K562 (cell line): ENCODE measurements at regions not wholly inside any gene's neighbourhood (a gene's known extent, or its start where the extent isn't known, plus 50 kb on each side); places are given as distances from the start of the nearest gene placed in this dataset.

ENCODE experiments used
- ATAC-seq: fragments of 200-7000 bp; cut with Tn5 transposase; 3 replicates; pipeline ENCODE4 v1.9.1; 2020; ENCODE audit warnings: moderate library complexity
- BruUV-seq: library from RNA; stranded (reverse); fragments of 400-500 nt; replicated peaks from 2 replicates; lab custom pipeline; 2021; lab: Mats Ljungman, UMichigan
- CTCF ChIA-PET: fragments of 300-600 bp; formaldehyde crosslinking; extraction: SDS; loops from one replicate; lab custom pipeline; 2021; ENCODE audit warnings: low intra/inter-chr PET ratio; lab: Yijun Ruan, JAX
- POLR2A ChIA-PET: fragments of 300-600, 350-650 bp; sonication (Branson Sonifier 250); formaldehyde crosslinking; extraction: SDS; loops from one replicate; lab custom pipeline; 2021; ENCODE audit warnings: antibody characterized with exemption, inconsistent platforms; lab: Yijun Ruan, JAX
- DNase-seq, 4 experiments: peaks; one replicate each; pipeline versions ENCODE4 v3.0.0 to v3.0.0-alpha.2; 2011 to 2018; ENCODE audit warnings: low spot score in 3 of 4, mixed read lengths in 3 of 4; ENCODE audit errors: extremely low read depth in 1 of 4
- FAIRE-seq: peaks from 2 replicates; lab custom pipeline; 2011; peaks lifted over from hg19 to GRCh38; lab: Jason Lieb, UNC
- H2AFZ ChIP-seq: 2 replicates; pipeline ENCODE4 v1.6.0; 2011; ENCODE audit warnings: low read depth, low read length, control low read depth, inconsistent platforms
- H3K27ac ChIP-seq: fragments of 200-600 bp; 3 replicates; pipeline ENCODE4 v1.8.0; 2011; ENCODE audit warnings: low read depth, mild to moderate bottlenecking, control low read depth, inconsistent platforms, low read length, moderate library complexity, mixed read lengths; ENCODE audit errors: extremely low read depth
- H3K27me3 ChIP-seq, 2 experiments: fragments of 300-600 bp in 1 of 2; 2 replicates in 1 of 2; 3 replicates in 1 of 2; pipeline versions ENCODE4 v1.6.0 to v1.8.0; 2011; ENCODE audit warnings: inconsistent platforms in 2 of 2, low read length in 2 of 2, mild to moderate bottlenecking in 1 of 2, mixed read lengths in 1 of 2, moderate library complexity in 1 of 2; ENCODE audit not compliant: control insufficient read depth in 2 of 2, insufficient read depth in 2 of 2
- H3K36me3 ChIP-seq: fragments of 300-600 bp; 3 replicates; pipeline ENCODE4 v1.8.0; 2011; ENCODE audit warnings: mild to moderate bottlenecking, low read length, inconsistent platforms; ENCODE audit not compliant: control insufficient read depth, insufficient read depth
- H3K4me1 ChIP-seq, 2 experiments: fragments of 200-600 bp in 1 of 2; replicated peaks in 1 of 2; 2 replicates in 1 of 2; 3 replicates in 1 of 2; pipeline versions ENCODE4 v1.5.1 to v1.8.0; 2011; ENCODE audit warnings: inconsistent platforms in 2 of 2, low read length in 2 of 2, mild to moderate bottlenecking in 1 of 2, mixed read lengths in 1 of 2, moderate library complexity in 1 of 2; ENCODE audit not compliant: control insufficient read depth in 2 of 2, insufficient read depth in 2 of 2
- H3K4me2 ChIP-seq: 2 replicates; pipeline ENCODE4 v1.6.1; 2011; ENCODE audit warnings: low read length, control low read depth, inconsistent platforms, mixed read lengths; ENCODE audit not compliant: insufficient read depth
- H3K4me3 ChIP-seq: fragments of 200-600 bp; sonication (generic), shearing (Covaris generic); 2 replicates; pipeline ENCODE4 v1.5.1; 2016; ENCODE audit warnings: control low read depth, inconsistent platforms
- H3K79me2 ChIP-seq: fragments of 200-600 bp; 3 replicates; pipeline ENCODE4 v1.8.0; 2011; ENCODE audit warnings: low read length, inconsistent platforms; ENCODE audit not compliant: control insufficient read depth, insufficient read depth
- H3K9ac ChIP-seq, 2 experiments: 2 replicates each; pipeline versions ENCODE4 v1.6.0 to v1.6.1; 2011; ENCODE audit warnings: low read depth in 2 of 2, low read length in 2 of 2, control low read depth in 1 of 2, inconsistent platforms in 1 of 2, mild to moderate bottlenecking in 1 of 2, mixed read lengths in 1 of 2; ENCODE audit not compliant: insufficient read depth in 1 of 2
- H3K9me1 ChIP-seq: one replicate; pipeline ENCODE4 v1.6.0; 2011; ENCODE audit warnings: inconsistent platforms, mild to moderate bottlenecking, low read length, moderate library complexity; ENCODE audit not compliant: control insufficient read depth, insufficient read depth
- H3K9me3 ChIP-seq: replicated peaks from 2 replicates; pipeline ENCODE4 v1.5.1; 2011; ENCODE audit warnings: low read depth, low read length, inconsistent platforms; ENCODE audit not compliant: control insufficient read depth, insufficient read depth
- H4K20me1 ChIP-seq: replicated peaks from 2 replicates; pipeline ENCODE4 v1.6.1; 2011; ENCODE audit warnings: low read length, inconsistent platforms, mixed read lengths; ENCODE audit not compliant: control insufficient read depth, insufficient read depth
- ARNT ChIP-seq, 2 experiments: fragments of 450-650 bp; IDR thresholded peaks; 2 replicates each; pipeline ENCODE4 v1.6.1; 2016; ENCODE audit warnings: mild to moderate bottlenecking in 1 of 2
- CREB3 ChIP-seq: fragments of 450-650 bp; conservative IDR thresholded peaks from 2 replicates; pipeline ENCODE4 v1.6.1; 2016; ENCODE audit warnings: missing genetic modification characterization, low read depth, mild to moderate bottlenecking, missing compliant biosample characterization, moderate library complexity
- EGR1 ChIP-seq: fragments of 450-650 bp; conservative IDR thresholded peaks from 2 replicates; pipeline ENCODE4 v1.6.1; 2017; ENCODE audit warnings: mild to moderate bottlenecking
- FOXJ3 ChIP-seq: sonication (generic); formaldehyde crosslinking; IDR thresholded peaks from 2 replicates; pipeline ENCODE4 v1.4.0; 2020; ENCODE audit warnings: mild to moderate bottlenecking, missing genetic modification reagents
- HNRNPUL1 ChIP-seq: fragments of 200-400 bp; formaldehyde crosslinking; IDR thresholded peaks from 2 replicates; pipeline ENCODE4 v1.6.1; 2017; ENCODE audit warnings: low read length
- PHF20 ChIP-seq: fragments of 450-650 bp; IDR thresholded peaks from 2 replicates; pipeline ENCODE4 v1.6.1; 2018; ENCODE audit not compliant: partially characterized antibody
- POLR3G ChIP-seq: IDR thresholded peaks from 2 replicates; pipeline ENCODE4 v1.6.1; 2011; ENCODE audit not compliant: insufficient read length, insufficient replicate concordance; ENCODE audit errors: extremely low read depth
- RCOR1 ChIP-seq, 2 experiments: IDR thresholded peaks; 2 replicates each; pipeline ENCODE4 v1.6.1; 2012; ENCODE audit warnings: low read depth in 2 of 2, low read length in 2 of 2, borderline replicate concordance in 1 of 2, improper control_type of control experiment in 1 of 2
- STAT6 ChIP-seq: sonication (generic); formaldehyde crosslinking; IDR thresholded peaks from 2 replicates; pipeline ENCODE4 v1.8.1; 2023; ENCODE audit warnings: mild to moderate bottlenecking, missing genetic modification reagents
- TAF1 ChIP-seq: IDR thresholded peaks from 2 replicates; pipeline ENCODE4 v1.6.1; 2011; ENCODE audit warnings: mild to moderate bottlenecking, low read length, moderate library complexity; ENCODE audit not compliant: insufficient read depth, control insufficient read depth, severe bottlenecking; ENCODE audit errors: extremely low read depth
- YY1 ChIP-seq, 3 experiments: IDR thresholded peaks; 2 replicates each; pipeline ENCODE4 v1.6.1; 2011; ENCODE audit warnings: low read length in 2 of 3, mild to moderate bottlenecking in 2 of 3, moderate library complexity in 2 of 3, borderline replicate concordance in 1 of 3, control low read depth in 1 of 3, low read depth in 1 of 3; ENCODE audit not compliant: insufficient read depth in 3 of 3, insufficient replicate concordance in 2 of 3, control insufficient read depth in 1 of 3, insufficient read length in 1 of 3; ENCODE audit errors: extremely low read depth in 1 of 3
- ZBTB26 ChIP-seq: fragments of 450-650 bp; formaldehyde crosslinking; IDR thresholded peaks from 2 replicates; pipeline ENCODE4 v1.4.0; 2022; ENCODE audit warnings: missing genetic modification characterization
- ZNF408 ChIP-seq: fragments of 250-450 bp; sonication (Bioruptor Pico); IDR thresholded peaks from 2 replicates; pipeline ENCODE4 v1.4.0; 2020; ENCODE audit warnings: low read depth, mild to moderate bottlenecking, moderate library complexity
- ZNF551 ChIP-seq: fragments of 250-450 bp; sonication (Bioruptor Pico); IDR thresholded peaks from 2 replicates; pipeline ENCODE4 v1.5.0; 2021; ENCODE audit warnings: mild to moderate bottlenecking, moderate library complexity
- ZNF586 ChIP-seq: fragments of 450-650 bp; formaldehyde crosslinking; conservative IDR thresholded peaks from 2 replicates; pipeline ENCODE4 v1.4.0; 2020; ENCODE audit warnings: mild to moderate bottlenecking, moderate library complexity
- ZNF707 ChIP-seq: fragments of 250-450 bp; sonication (Bioruptor Pico); conservative IDR thresholded peaks from 2 replicates; pipeline ENCODE4 v1.8.0; 2022; ENCODE audit warnings: inconsistent platforms, mild to moderate bottlenecking, moderate library complexity
- WGBS: fragments of 100-300 bp; shearing (Covaris generic); methylation state at CpG from one replicate; pipeline ENCODE4 v1.1.6; 2016; ENCODE audit warnings: low coverage, mixed read lengths; ENCODE audit not compliant: insufficient coverage; ENCODE audit errors: missing lambda C conversion rate; 5-methylcytosine and 5-hydroxymethylcytosine counted together
- in situ Hi-C: fragments of 300-500 bp; cut with MboI; formaldehyde crosslinking; loops from 4 replicates; pipeline ENCODE4 v1.15.0; 2018; ENCODE audit warnings: inconsistent platforms, mixed read lengths
- intact Hi-C: fragments of 100-400 bp; cut with micrococcal nuclease; formaldehyde crosslinking; loops from 2 replicates; pipeline ENCODE4 v1.14.2; 2022

GRCh38 chrX:40373025-40373424 lies 207.7 kb upstream of the ATP6AP2 start:
- ChIA-PET POLR2A (no interaction called here), CTCF (no interaction called here)
- WGBS = 15% methylated on average over 3 of the region's 4 CpGs
- no peaks in the 10 kb centered on the region for H4K20me1 ChIP-seq
- no peak overlapping the region for H3K9ac ChIP-seq
- no peaks in the 10 kb centered on the region for H3K79me2 ChIP-seq
- no peaks in the 10 kb centered on the region for H3K4me1 ChIP-seq
- in situ Hi-C loops (no loop called here), intact Hi-C loops (no loop called here)
- H3K9me3 ChIP-seq = no peaks in the 10 kb centered on the region
- no TSS peak for BruUV-seq
- H3K36me3 ChIP-seq = no peaks in the 10 kb centered on the region
- no peak overlapping the region for H3K4me2 ChIP-seq
- ATAC-seq = no peak
- H3K4me3 ChIP-seq = no peak overlapping the region
- DNase-seq = no peak
- H3K27me3 ChIP-seq = peaks cover 0 to 3% of the 10 kb centered on the region in 2 experiments; a peak in 1 of 5 replicates
- no peak overlapping the region for H2AFZ ChIP-seq
- H3K27ac ChIP-seq = no peak overlapping the region
- H3K9me1 ChIP-seq = no peaks in the 10 kb centered on the region
- FAIRE-seq = no peak
- no peak for TF ChIP-seq PHF20
- no peak for TF ChIP-seq ZNF408 (CRISPR knock-in tag)
- TF ChIP-seq FOXJ3 = no peak
- TF ChIP-seq YY1 (IDR thresholded peaks at IDR 0.05; ENCODE audit: borderline replicate concordance in 1 of 3, control insufficient read depth in 1 of 3, extremely low read depth in 1 of 3, insufficient read depth in 3 of 3, insufficient read length in 1 of 3, insufficient replicate concordance in 2 of 3, low read depth in 1 of 3, low read length in 2 of 3) = no peak
- no peak for TF ChIP-seq CREB3 (tag)
- no peak for TF ChIP-seq STAT6 (CRISPR knock-in tag)
- TF ChIP-seq ZNF707 (CRISPR knock-in tag) = no peak
- no peak for TF ChIP-seq RCOR1 (IDR thresholded peaks at IDR 0.05; ENCODE audit: borderline replicate concordance in 1 of 2, low read depth in 2 of 2, low read length in 2 of 2)
- no peak for TF ChIP-seq ZNF551 (CRISPR knock-in tag)
- no peak for TF ChIP-seq POLR3G
- TF ChIP-seq ARNT (IDR thresholded peaks at IDR 0.05) = no peak
- TF ChIP-seq HNRNPUL1 = no peak
- no peak for TF ChIP-seq ZBTB26 (CRISPR knock-in tag)
- no peak for TF ChIP-seq ZNF586 (CRISPR knock-in tag)
- no peak for TF ChIP-seq EGR1
- no peak for TF ChIP-seq TAF1
